Central memory CD4-positive, alpha-beta T cell (primary cell): ENCODE measurements at regions not wholly inside any gene's neighbourhood (a gene's known extent, or its start where the extent isn't known, plus 50 kb on each side); places are given as distances from the start of the nearest gene placed in this dataset.

Experiments used
- DNase-seq: peaks from one replicate; pipeline ENCODE4 v3.0.0; 2022

GRCh38 chr3:158974904-158975303 lies 173.1 kb downstream of the MFSD1 start:
- DNase-seq: no peak

- DNase-seq: no peak
Measured at GRCh38 chr3:158976966-158977365, 175.1 kb downstream of the MFSD1 start.

- DNase-seq: no peak
Measured at GRCh38 chr3:158977497-158977896, 175.6 kb downstream of the MFSD1 start.

- DNase-seq: no peak
Measured at GRCh38 chr3:158983216-158984099, 181.6 kb downstream of the MFSD1 start.

- no peak for DNase-seq
Measured at GRCh38 chr3:158991146-158991705, 189.4 kb downstream of the MFSD1 start.

- DNase-seq: no peak
Measured at GRCh38 chr3:158992463-158992862, 190.6 kb downstream of the MFSD1 start.

- DNase-seq: no peak
Measured at GRCh38 chr3:158994386-158994785, 192.5 kb downstream of the MFSD1 start.

GRCh38 chr3:159001711-159002110 lies 199.9 kb downstream of the MFSD1 start:
- no peak for DNase-seq

GRCh38 chr3:159005137-159005536 lies 203.3 kb downstream of the MFSD1 start:
- no peak for DNase-seq

GRCh38 chr3:159007331-159007730 lies 205.5 kb downstream of the MFSD1 start:
- no peak for DNase-seq

- no peak for DNase-seq
Measured at GRCh38 chr3:159008401-159008800, 206.5 kb downstream of the MFSD1 start.

- no peak for DNase-seq
Measured at GRCh38 chr3:159018341-159018740, 216.5 kb downstream of the MFSD1 start.

GRCh38 chr3:159025733-159026132 lies 223.9 kb downstream of the MFSD1 start:
- DNase-seq: no peak

- DNase-seq: no peak
Measured at GRCh38 chr3:159026510-159026909, 224.7 kb downstream of the MFSD1 start.

GRCh38 chr3:159028706-159029105 lies 226.9 kb downstream of the MFSD1 start:
- no peak for DNase-seq

- no peak for DNase-seq
Measured at GRCh38 chr3:159029306-159030026, 227.6 kb downstream of the MFSD1 start.

GRCh38 chr3:159030138-159030670 lies 228.3 kb downstream of the MFSD1 start:
- no peak for DNase-seq

- DNase-seq: no peak
Measured at GRCh38 chr3:159030886-159031679, 229.2 kb downstream of the MFSD1 start.

GRCh38 chr3:159032311-159032710 lies 230.5 kb downstream of the MFSD1 start:
- DNase-seq: no peak

- no peak for DNase-seq
Measured at GRCh38 chr3:159038405-159038804, 236.6 kb downstream of the MFSD1 start.

- no peak for DNase-seq
Measured at GRCh38 chr3:159039286-159039685, 237.4 kb downstream of the MFSD1 start.

GRCh38 chr3:159045279-159045885 lies 243.5 kb downstream of the MFSD1 start:
- DNase-seq: no peak
